ENCODE measurements at regions not wholly inside any gene's neighbourhood (a gene's known extent, or its start where the extent isn't known, plus 50 kb on each side); places are given as distances from the start of the nearest gene placed in this dataset.

DNA sequence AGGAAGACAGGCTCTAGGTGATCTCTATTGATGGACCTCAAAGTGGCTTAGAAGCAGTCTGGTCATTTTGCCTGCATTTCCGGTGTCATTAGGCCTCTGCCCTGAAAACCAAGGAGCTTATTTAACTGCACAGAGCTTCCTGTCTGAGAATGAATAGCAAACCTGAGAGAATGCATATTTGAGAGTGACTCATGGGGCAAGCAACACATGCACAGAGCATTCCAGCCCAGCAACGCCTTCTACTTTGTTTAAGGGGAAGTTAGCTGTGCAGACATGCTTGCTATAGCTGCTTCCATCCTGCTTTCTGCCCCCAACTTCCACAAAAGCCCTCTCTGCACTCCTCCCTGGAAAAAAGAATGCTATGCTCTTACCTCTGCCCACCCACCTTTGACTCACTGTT is 232.8 kb downstream of the GRB14 start:
- TF ChIP-seq RAD21 (IDR thresholded peaks at IDR 0.05; ENCODE audit: low read length) (no peak), FOS (IDR thresholded peaks at IDR 0.05; ENCODE audit: low read depth, low read length) (no peak), RCOR1 (IDR thresholded peaks at IDR 0.05; ENCODE audit: insufficient replicate concordance, low read length) (no peak)
- TF ChIP-seq, protein P1, sequence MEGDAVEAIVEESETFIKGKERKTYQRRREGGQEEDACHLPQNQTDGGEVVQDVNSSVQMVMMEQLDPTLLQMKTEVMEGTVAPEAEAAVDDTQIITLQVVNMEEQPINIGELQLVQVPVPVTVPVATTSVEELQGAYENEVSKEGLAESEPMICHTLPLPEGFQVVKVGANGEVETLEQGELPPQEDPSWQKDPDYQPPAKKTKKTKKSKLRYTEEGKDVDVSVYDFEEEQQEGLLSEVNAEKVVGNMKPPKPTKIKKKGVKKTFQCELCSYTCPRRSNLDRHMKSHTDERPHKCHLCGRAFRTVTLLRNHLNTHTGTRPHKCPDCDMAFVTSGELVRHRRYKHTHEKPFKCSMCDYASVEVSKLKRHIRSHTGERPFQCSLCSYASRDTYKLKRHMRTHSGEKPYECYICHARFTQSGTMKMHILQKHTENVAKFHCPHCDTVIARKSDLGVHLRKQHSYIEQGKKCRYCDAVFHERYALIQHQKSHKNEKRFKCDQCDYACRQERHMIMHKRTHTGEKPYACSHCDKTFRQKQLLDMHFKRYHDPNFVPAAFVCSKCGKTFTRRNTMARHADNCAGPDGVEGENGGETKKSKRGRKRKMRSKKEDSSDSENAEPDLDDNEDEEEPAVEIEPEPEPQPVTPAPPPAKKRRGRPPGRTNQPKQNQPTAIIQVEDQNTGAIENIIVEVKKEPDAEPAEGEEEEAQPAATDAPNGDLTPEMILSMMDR (conservative IDR thresholded peaks at IDR 0.05; ENCODE audit: low read depth, low read length), result no peak

Data from IMR-90 (cell line).